ENCODE measurements at regions not wholly inside any gene's neighbourhood (a gene's known extent, or its start where the extent isn't known, plus 50 kb on each side); places are given as distances from the start of the nearest gene placed in this dataset.

- TF ChIP-seq CTCF (conservative IDR thresholded peaks at IDR 0.05; ENCODE audit: low read depth, low read length) (no peak), EZH2 (IDR thresholded peaks at IDR 0.05; ENCODE audit: borderline replicate concordance, low read depth, low read length, poor library complexity, severe bottlenecking) (no peak)
Observed at GRCh38 chr9:95587021-95587964, 70.5 kb upstream of the PTCH1 start.

Data from A673 (cell line).